ENCODE measurements at regions not wholly inside any gene's neighbourhood (a gene's known extent, or its start where the extent isn't known, plus 50 kb on each side); places are given as distances from the start of the nearest gene placed in this dataset.

DNA sequence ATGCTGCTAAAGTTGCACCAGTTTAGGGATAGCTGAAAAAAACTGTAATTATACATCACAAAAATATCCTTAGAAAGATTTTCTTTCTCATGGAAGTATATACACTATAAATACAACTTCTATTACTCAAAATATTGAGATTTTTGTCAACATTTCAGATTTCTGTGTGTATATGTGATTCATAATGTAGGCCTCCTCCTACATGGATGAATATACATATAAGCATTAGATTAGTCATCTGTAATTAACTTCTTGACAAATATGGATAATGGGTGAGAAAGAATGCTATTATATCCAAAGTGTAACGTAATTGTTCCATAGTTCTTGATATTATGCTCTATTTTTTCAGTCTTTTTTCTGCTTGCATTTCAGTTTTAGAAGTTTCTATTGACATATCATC is 124.9 kb downstream of the CBLL2 start:
- TF ChIP-seq, protein P1, sequence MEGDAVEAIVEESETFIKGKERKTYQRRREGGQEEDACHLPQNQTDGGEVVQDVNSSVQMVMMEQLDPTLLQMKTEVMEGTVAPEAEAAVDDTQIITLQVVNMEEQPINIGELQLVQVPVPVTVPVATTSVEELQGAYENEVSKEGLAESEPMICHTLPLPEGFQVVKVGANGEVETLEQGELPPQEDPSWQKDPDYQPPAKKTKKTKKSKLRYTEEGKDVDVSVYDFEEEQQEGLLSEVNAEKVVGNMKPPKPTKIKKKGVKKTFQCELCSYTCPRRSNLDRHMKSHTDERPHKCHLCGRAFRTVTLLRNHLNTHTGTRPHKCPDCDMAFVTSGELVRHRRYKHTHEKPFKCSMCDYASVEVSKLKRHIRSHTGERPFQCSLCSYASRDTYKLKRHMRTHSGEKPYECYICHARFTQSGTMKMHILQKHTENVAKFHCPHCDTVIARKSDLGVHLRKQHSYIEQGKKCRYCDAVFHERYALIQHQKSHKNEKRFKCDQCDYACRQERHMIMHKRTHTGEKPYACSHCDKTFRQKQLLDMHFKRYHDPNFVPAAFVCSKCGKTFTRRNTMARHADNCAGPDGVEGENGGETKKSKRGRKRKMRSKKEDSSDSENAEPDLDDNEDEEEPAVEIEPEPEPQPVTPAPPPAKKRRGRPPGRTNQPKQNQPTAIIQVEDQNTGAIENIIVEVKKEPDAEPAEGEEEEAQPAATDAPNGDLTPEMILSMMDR (conservative IDR thresholded peaks at IDR 0.05 in 1 of 2, IDR thresholded peaks at IDR 0.05 in 1 of 2; ENCODE audit: low read depth in 1 of 2, low read length in 2 of 2): no peak
- TF ChIP-seq EZH2 (IDR thresholded peaks at IDR 0.05; ENCODE audit: low read length, missing control alignments): no peak

Data from fibroblast of lung (primary cell).